UCSD-AML1 (cell line): ENCODE measurements at regions not wholly inside any gene's neighbourhood (a gene's known extent, or its start where the extent isn't known, plus 50 kb on each side); places are given as distances from the start of the nearest gene placed in this dataset.

Source experiments
- DNase-seq: peaks from one replicate; lab custom pipeline; 2025; ENCODE audit not compliant: unreplicated experiment; lab: John Stamatoyannopoulos, UW

- no peak for DNase-seq
Measured at GRCh38 chr3:170732660-170733245, 137.2 kb downstream of the RPL22L1 start.

GRCh38 chr3:170731281-170731680 is 138.7 kb downstream of the RPL22L1 start:
- no peak for DNase-seq

GRCh38 chr3:170730071-170730812 is 139.8 kb downstream of the RPL22L1 start:
- no peak for DNase-seq

DNA sequence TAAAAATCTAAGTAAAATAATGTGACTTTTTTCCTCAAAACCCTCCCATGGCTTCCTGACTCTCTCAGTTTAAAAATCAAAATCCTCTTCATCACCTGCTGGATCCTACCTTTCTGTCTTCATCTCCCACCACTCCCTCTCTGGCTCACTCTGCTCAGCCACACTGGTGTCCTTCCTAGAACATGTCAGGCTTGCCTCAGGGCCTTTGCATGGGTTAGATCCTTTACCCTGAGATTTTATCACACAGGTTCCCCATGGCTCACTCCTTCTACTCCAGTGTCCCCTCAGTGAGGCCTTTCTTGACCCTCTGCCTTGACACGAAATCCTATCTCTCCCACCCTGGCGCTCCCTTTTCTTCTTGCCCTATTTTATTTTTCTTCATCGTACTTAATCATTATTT is 141.8 kb downstream of the RPL22L1 start:
- no peak for DNase-seq

DNA sequence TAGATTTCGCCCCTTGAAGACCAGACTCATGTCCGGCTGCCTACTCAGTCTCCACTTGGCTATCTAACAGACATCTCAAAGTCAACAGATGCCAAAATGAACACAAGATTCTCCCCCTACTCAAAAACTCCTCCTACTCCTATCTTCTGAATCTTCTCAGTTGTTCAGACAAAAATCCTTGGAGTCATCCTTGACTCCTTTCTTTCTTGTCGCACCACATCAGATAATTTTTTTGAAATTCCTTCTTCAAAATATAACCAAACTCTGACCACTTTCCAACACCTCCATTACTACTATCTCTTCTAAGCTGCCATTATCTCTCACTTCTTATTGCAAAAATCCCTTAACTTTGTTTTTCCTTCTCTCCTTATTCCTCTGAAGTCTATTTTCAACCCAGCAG is 141.9 kb upstream of the SLC7A14 start:
- no peak for DNase-seq

GRCh38 chr3:170726976-170727661 is 141.2 kb upstream of the SLC7A14 start:
- DNase-seq = no peak

DNA sequence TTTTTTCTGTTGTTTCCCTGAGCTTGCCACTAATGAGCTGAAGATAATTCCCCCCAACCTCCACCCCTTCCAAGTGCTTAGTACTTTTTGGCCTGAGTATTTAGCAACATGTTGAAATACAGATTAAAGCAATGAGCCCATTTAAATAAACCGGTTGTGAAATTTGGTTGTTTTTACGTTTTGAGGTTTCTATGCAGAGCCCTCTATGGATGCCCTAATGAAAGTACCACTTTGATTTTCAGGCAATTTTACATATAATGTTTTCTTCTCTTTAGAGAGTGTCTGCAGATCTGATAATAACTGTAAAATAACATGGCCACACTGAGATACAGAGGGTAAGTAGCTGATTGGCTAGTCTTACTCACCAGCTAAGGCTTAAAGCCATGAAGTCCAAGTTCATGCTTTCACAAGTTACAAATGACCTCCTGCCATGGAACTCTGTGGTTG is 139.4 kb upstream of the SLC7A14 start:
- DNase-seq = no peak

GRCh38 chr3:170724599-170725280 is 138.9 kb upstream of the SLC7A14 start:
- DNase-seq = no peak

DNA sequence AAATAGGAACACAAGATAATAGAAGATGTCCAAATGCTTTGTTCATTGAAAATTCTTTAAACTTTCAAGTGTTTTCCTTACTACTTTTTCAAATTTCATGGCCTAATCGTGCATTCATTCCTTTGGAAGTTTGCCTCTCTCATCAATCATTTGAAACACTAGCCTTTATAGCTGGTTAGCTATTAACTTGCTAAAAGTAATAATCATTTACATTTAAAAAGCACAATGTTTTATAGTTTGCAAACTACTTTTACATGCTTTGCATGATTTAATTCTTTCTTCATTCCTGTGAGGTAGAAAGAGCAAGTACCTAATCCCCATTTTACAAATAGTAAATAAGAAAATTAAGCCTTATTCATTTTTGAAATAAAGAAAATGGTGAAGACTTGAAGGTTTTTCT is 137.4 kb upstream of the SLC7A14 start:
- DNase-seq = no peak

DNA sequence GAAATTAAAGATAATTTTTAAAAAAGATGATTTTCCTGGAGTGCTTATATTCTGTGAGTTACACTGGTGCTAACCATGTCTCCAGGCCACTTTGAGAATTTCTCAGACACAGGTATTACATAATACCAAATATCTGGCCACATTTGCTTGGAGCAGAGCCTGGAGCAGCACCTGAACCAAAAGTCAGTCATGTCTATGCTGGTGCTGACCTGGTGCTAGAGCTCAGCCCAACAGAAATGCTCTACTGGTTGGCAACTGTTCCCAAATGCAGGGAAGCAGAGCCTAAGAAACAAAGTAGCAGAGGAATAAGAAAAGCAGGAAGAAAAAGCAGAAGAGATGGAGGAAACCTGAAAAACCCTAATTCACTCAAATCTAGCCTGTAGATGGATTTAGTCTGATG is 135.7 kb upstream of the SLC7A14 start:
- no peak for DNase-seq

- no peak for DNase-seq
Measured at GRCh38 chr3:170719300-170719699, 133.4 kb upstream of the SLC7A14 start.

DNA sequence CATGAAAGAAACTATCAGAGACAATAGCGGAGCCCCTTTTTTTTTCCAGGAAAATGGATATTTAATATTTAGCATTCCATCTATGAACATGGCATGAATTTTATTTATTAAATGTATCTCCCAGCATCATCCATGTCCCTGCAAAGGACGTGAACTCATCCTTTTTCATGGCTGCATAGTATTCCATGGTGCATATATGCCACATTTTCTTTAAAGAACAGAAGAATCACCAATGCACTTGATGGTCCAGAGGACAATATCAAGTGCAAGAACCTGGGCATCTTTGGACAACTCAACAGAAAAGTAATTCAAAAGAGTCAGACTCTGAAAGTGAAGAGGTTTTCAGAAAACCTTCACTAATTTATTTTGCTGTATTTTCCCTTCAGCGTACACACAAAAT is 133.0 kb upstream of the SLC7A14 start:
- DNase-seq = no peak

DNA sequence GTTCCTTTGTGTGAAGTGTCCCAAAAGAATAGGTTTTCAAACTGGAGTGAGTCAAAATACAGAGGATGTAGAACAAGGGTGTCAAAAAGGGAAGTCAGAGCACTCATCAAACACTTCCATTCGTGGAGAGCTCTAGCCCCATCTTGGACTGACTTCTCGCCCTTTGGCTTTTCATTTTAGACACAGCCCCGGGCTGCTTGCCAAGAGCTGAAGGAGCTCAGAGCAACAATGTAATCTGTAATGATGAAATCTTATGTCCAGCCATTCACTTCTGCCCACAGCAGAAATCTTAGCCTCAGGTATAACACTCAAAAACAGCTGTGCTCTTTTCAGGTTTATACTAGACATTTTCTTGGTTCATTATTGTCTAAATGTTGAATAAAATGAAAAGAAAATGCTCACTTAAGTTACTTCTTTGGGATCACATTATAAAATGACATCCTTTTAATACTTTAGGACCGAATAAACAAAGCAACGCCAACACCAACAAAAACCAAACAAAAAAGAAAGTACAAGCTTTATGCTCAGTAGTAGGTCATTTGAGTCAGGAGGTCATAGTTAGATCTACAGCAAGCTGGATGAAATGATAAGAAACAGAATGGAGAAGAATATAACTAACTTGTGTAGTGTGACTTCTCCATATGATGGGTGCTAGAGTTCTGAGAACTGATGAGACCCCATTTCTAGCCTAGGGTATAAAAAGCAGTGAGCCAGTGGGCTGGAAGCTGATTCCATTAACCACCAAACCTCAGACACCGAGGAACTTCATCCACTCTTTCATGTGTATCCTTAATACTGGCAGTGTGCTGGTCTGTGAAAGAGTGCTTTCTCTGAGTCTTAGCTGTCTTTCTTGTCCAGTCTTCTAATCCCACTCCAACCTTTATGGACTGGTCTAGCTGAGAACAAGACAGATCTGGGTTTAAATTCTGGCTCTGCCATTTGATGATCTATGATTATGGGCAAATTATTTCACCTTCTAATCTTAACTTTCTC is 131.8 kb upstream of the SLC7A14 start:
- no peak for DNase-seq

DNA sequence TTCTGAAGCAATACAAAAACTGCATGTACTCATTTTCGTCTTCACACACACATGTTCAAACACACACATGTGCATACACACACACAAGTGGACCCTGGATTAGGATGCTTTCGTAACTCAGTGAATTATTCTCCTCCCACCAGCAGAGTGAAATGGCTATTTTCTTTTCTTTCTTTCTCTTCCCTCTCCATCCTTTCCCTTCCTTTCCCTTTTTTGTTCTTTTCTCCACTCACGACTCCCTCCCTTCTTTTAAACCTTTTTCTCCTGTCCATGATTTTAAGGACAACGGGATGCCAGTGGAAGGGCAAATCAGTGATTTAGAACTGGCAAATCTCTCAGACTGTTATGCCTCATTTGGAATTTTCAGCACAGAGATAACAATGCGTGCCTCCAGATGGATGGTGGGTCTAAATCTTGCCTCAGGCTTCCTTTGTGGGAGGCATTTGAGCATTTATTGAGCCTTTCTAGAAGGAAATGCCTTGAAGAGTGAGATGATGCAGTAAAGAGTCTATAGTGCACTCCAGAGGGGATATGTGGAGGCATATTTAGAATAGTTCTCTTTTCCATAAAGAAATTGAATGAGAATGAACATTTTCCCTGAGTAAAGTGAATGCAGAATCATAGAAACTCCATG is 130.4 kb upstream of the SLC7A14 start:
- no peak for DNase-seq

DNA sequence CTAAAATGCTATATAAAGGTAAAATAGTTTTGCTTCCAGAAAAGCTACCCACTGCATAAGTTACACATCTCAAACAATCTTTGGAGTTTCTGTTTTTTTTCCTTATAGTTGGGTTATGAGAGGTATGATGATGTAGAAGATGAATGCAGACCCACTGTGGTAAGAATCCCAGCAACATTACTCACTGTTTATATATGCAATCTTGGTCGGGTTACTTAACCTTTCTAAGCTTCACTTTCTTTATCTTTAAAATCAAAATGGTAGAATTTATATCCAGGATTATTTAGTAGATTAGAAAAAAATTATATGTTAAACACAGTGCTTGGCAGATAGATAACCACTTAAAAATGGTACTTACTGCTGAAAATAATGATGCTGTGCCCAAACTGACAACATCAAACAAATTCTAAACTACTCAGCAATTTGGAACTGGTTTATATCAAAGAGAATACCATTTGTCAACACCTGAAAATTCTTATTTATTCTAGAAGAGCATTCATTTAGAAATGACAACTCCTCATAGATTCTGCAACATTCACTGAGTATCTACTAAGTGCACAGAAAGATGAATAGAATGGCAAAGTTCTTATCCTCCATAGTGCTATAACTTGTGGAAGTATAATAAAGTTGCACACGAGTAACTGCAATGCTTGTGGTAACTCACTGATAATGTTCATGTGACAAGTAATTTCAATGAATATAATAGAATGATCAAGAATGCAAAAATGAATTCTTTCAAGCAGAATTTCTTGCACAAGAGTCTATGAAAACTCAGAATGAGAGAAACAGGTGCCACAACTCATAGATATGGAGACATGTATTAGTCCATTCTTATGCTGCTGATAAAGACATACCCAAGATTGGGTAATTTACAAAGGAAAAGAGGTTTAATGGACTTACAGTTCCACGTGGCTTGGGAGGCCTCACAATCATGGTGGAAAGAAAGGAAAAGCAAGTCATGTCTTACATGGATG is 129.0 kb upstream of the SLC7A14 start:
- no peak for DNase-seq

DNA sequence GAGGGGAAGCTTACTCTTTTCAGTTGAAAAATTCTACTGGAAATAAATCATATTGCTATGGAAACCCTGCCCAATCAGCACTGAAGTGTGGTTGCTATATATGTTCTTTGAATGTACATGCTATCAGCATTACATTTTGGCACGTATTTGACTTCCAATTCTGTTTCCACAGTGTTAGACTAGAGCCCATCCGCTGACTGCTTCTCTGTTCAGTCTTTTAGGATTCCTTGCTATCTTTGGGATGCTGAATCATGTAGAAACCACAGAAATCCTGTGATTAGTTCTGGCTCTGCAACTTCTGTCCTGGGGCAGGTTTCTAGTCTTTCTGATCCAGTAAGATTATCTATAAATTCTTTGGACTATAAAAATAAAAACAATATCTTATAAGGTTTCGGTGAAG is 128.2 kb upstream of the SLC7A14 start:
- DNase-seq = no peak

DNA sequence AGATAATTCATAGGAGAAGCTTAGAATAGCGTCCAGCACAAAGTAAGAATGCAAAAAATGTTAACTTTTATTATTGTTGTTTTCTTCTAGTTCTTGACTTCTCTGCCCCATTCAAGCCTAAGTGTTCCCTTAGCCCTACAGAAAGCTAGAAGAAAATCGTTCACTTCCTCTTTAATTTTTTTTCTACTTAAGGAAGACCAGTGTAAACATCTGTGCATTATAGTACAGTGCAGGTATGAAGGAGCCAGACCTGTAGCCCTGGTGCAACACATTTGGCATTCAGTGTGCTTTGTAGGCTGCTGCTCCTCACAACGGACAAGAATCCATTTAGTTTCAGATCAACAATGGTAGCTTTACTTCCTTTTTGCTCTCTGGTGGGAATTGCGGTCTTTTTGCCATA is 127.8 kb upstream of the SLC7A14 start:
- DNase-seq = no peak

- no peak for DNase-seq
Measured at GRCh38 chr3:170712798-170713197, 126.9 kb upstream of the SLC7A14 start.

DNA sequence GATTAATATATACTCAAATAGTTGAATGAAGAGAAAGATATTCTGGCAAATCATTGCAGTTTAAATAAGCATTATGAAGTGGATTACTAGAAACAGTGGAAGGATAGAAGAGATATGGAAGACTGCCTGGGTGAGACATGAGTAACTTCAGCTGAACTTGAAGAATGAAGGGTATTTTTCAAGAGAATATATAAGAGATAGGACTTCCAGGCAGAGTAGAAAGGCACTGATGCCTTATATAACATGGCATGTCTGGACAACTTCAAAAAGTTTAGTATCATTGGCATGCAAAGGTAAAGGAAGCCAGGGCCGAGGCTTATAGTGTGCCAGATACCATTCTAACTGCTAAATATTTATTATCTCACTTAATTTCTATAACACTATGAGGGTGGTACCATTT is 126.5 kb upstream of the SLC7A14 start:
- DNase-seq = no peak
